ENCODE measurements at regions not wholly inside any gene's neighbourhood (a gene's known extent, or its start where the extent isn't known, plus 50 kb on each side); places are given as distances from the start of the nearest gene placed in this dataset.
"Not testable (repeated sequence)": the region's sequence is repeated elsewhere in the genome, so short reads cannot be mapped to it uniquely, and the experiment has no call there.

GRCh38 chr2:7373156-7373555 lies 455.9 kb downstream of the RNF144A start:
- ChIA-PET POLR2A (no interaction called here), CTCF (no interaction called here)
- no peak for TF ChIP-seq CTCF (IDR thresholded peaks at IDR 0.05; ENCODE audit: insufficient read depth, low read length, missing control alignments)
- H3K4me3 ChIP-seq (ENCODE audit: low read depth, low read length) = no peak overlapping the region
- DNase-seq (ENCODE audit: low read depth, low spot score) = no peak

GRCh38 chr2:7375901-7376300 lies 458.7 kb downstream of the RNF144A start:
- ChIA-PET POLR2A (no interaction called here), CTCF (no interaction called here)
- H3K4me3 ChIP-seq (ENCODE audit: low read depth, low read length) = no peak overlapping the region
- DNase-seq (ENCODE audit: low read depth, low spot score) = no peak
- no peak for TF ChIP-seq CTCF (IDR thresholded peaks at IDR 0.05; ENCODE audit: insufficient read depth, low read length, missing control alignments)

GRCh38 chr2:7377916-7378569 lies 460.8 kb downstream of the RNF144A start:
- DNase-seq (ENCODE audit: low read depth, low spot score) = no peak
- ChIA-PET CTCF (interaction anchor here (1.1 kb wide), 1 partner anchor 22 kb away, joined by 3 read pairs; no protein-coding TSS in a partner anchor), POLR2A (no interaction called here)
- TF ChIP-seq CTCF (IDR thresholded peaks at IDR 0.05; ENCODE audit: insufficient read depth, low read length, missing control alignments) = no peak
- no peak overlapping the region for H3K4me3 ChIP-seq (ENCODE audit: low read depth, low read length)

GRCh38 chr2:7378591-7378990 lies 461.4 kb downstream of the RNF144A start:
- ChIA-PET POLR2A (no interaction called here), CTCF (interaction anchor here (1.1 kb wide), 1 partner anchor 21 kb away, joined by 3 read pairs; no protein-coding TSS in a partner anchor)
- DNase-seq (ENCODE audit: low read depth, low spot score) = no peak
- no peak for TF ChIP-seq CTCF (IDR thresholded peaks at IDR 0.05; ENCODE audit: insufficient read depth, low read length, missing control alignments)
- no peak overlapping the region for H3K4me3 ChIP-seq (ENCODE audit: low read depth, low read length)

GRCh38 chr2:7379799-7380198 lies 462.6 kb downstream of the RNF144A start:
- H3K4me3 ChIP-seq (ENCODE audit: low read depth, low read length) = no peak overlapping the region
- ChIA-PET POLR2A (no interaction called here), CTCF (no interaction called here)
- no peak for DNase-seq (ENCODE audit: low read depth, low spot score)
- TF ChIP-seq CTCF (IDR thresholded peaks at IDR 0.05; ENCODE audit: insufficient read depth, low read length, missing control alignments) = peak; percentile 29

- CTCF ChIA-PET = no interaction called here
- H3K4me3 ChIP-seq (ENCODE audit: low read depth, low read length) = no peak overlapping the region
- DNase-seq (ENCODE audit: low read depth, low spot score) = no peak
- POLR2A ChIA-PET = no interaction called here
- no peak for TF ChIP-seq CTCF (IDR thresholded peaks at IDR 0.05; ENCODE audit: insufficient read depth, low read length, missing control alignments)
These were observed 467.6 kb downstream of the RNF144A start for GRCh38 chr2:7384773-7385349.

GRCh38 chr2:7390311-7390710 lies 473.1 kb downstream of the RNF144A start:
- CTCF ChIA-PET; DNase-seq (ENCODE audit: low read depth, low spot score); H3K4me3 ChIP-seq (ENCODE audit: low read depth, low read length); POLR2A ChIA-PET: not testable (repeated sequence)
